GM03348 (cell line): ENCODE measurements at regions not wholly inside any gene's neighbourhood (a gene's known extent, or its start where the extent isn't known, plus 50 kb on each side); places are given as distances from the start of the nearest gene placed in this dataset.
"Not testable (repeated sequence)": the region's sequence is repeated elsewhere in the genome, so short reads cannot be mapped to it uniquely, and the experiment has no call there.

Experiments used
- DNase-seq: peaks from one replicate; pipeline ENCODE4 v3.0.0; 2012; ENCODE audit warnings: low spot score

DNA sequence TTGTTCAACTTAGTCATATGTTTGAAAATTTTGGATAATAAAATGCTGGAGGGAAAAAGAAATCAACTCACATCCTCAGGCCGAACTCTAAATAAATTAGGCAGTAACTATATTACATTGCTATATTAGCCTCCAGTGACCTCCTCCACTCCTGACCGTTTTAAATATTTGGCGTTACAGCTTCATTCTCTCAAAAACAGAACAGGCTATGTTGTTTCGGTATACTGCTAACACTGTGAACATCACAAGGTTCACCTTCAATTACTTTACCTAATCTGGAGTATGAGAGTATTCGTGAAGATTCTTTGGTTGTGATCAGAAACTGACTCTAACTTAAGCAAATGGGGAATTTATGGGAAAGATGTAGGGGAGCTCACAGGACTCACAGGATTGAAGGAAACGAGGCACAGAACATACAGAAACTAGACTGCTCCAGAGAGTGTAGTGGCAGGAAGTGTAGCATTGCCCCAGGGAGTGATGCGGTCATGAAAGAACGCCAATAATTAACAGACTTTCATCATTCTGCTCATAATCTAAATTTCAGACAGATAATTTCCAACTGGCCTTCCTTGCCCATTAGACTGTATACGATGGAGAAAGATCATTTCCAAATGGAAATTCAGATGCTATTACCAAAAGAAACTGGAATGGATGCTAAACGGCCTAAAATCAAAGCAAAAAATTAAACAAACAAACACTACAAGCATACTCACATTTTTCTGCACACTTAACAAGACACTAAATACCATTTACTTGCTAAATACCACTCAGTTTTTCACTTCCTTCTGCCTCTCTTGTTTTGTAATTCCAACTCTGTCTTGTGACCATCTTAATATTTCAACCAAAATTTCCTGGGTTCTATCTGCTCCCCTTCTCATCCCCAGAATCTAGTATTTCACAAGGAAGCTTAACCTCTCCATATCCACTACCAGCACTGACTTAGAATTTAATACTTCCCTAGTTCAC, 110.1 kb upstream of the LPAR1 start:
- DNase-seq, result no peak

DNA sequence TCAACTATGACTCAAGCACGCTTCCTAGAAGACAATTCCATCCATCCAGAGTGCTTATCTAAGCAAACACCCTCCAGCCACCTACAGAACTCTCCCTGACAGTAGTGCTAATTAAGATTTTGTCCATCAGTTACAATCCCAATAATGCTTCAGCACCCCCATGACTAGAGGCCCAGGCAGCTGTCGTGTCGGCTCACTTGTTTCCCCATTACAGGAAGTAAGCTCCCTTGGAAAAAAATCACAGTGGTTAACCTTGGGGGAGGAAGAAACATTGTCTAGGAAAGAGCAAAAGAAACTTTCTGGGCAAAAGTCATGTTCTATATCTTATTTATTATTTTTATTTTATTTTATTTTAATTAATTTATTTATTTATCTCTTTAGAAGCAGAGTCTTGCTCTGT, 108.8 kb upstream of the LPAR1 start:
- DNase-seq, result no peak

DNA sequence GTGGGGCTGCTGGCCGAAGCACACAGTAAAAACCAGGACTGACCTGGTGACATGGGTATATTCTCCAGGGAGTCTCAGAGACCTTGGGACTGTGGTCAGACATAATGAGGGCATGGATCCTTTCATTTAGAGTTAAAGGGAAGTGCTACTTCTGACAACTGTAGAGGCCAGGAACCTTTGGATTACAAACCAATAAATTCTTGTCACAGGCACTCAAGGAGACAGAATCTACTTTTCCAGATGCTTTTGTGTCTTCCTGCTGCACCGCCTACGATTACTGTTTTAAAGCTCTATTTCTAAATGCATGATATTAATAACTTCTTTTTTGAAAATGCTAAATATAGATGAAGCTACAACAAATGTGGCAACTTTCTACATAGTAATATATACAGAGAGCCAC, 106.5 kb upstream of the LPAR1 start:
- no peak for DNase-seq

DNA sequence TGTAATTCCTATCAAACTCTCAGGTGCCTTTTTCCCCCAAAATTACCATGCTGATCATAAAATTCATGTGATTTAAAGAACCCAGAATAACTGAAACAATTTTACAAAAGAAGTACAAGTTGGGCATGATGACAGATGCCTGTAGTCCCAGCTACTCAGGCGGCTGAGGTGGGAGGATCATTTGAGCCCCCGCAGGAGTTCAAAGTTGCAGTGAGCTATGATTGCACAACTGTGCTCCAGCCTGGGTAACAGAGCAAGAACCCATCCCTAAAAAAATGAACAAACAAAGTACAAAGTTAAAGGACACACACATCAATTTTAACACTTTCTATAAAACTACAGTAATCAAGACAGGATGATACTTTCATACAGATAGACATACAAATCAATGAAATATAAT, 97.9 kb upstream of the LPAR1 start:
- no peak for DNase-seq

DNA sequence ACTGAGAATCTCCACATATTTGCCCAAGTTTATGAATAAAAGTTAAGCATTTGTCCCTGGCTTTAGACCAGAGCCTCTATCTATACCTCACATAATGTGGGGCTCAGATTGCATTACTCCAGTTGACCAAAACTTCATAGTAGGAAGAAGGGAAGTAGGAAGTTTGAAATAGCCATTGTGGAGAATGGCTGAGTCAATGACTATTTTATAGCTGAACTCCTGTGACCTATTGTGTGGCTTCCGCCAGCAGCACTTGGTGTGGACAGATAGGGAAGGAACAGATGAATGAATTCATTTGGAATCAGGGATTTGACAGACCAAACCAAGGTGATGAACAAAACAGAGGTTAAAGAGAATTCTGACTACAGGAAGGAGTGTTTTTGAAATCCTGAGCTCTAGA, 92.9 kb upstream of the LPAR1 start:
- no peak for DNase-seq

DNA sequence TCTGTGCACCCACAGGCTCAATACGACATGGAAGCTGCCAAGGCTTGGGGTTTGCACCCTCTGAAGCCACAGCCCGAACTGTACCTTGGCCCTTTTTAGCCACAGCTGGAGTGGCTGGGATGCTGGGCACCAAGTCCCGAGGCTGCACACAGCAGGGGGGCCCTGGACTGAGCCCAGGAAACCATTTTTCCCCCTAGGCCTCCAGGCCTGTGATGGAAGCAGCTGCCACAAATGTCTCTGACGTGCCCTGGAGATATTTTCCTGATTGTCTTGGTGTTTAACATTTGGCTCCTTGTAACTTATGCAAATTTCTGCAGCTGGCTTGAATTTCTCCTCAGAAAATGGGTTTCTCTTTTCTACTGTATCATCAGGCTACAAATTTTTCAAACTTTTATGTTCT, 82.3 kb upstream of the LPAR1 start:
- no peak for DNase-seq

DNA sequence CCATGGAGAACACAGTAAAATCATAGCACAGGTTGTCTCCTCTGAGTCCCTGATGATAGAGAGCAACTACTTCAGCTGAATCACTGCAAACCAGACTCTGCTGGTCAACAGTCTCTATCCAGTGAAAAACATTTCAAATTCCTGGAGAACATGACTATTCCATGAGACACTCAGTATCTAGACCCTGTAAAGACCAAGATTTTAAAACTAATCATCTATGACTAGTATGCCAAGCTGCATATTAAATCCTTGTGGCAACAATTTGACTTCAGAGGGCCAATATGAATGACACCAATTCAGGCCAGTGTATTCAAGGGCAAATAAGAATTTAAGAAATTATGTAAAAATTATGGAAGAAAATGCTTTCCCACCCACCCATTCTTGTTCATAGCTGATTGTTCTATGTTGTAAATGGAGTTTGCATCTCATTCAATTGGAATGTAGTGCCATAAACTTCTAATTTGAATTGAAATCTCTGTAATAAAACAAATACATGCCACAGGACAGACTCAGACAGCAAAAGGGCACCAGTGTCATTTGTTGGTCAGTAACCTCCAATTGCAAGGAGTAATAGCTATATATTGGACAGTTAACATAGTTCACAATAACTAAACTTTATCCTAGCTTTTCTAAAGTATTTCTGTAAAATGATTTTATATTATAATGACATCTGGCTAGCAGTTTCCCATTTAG, 80.1 kb upstream of the LPAR1 start:
- DNase-seq, result peak; percentile 68

DNA sequence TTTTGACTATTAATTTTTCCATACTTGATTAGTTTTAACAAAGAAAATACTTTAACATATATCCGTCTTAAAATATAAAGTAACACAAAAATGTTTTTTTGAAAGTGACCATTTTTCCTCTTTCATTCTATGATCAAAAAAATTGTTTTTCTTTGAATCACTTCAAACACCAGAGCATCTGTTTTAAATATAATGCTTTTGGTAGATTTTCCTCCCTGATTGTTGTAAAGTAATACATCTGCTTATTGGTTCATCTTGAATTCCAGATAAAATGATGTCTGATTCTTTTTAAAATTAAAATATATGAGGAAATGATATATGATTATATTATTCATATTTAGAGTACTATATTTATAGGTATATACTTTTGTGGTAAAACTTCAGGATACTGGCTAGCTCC, 76.2 kb upstream of the LPAR1 start:
- DNase-seq, result peak; percentile 28

DNA sequence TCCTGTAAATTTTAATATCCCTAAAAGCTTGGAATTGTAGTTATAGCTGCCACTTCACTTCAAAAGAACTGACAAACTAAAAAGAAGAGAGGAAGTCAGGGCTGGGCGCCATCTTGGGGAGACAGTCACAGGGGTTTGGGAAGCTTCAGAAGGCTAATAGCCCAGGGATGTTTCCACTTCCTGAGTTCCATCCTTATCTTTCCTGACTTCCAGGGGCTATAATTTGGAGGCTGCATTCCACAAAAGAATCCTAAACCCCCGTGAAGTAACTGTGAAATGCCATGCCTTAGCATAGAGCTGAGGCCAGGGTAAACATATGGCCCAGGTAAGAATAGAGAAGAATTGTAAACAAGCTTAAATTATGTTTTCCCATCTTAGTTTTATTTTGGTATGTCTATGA, 75.4 kb upstream of the LPAR1 start:
- DNase-seq, result peak; percentile 6

DNA sequence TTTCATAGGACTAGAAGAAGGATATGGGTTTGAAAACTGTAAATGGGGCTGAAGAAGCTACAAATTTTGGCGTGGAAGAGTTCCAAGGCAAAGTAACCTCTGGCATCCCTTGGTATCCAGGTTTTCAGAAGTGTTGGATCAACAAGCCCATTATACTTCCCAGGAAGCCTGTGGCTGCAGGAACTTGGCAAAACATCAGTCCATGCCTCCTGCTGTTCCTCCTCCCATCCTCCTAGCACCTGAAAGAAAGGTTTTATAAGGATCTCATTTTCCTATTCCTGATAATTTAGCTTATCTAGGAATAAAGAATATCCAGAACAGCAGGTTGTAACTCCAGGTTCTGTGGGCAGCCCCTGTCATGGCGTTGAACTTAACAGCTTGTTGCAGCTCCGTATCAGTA, 72.5 kb upstream of the LPAR1 start:
- no peak for DNase-seq

DNA sequence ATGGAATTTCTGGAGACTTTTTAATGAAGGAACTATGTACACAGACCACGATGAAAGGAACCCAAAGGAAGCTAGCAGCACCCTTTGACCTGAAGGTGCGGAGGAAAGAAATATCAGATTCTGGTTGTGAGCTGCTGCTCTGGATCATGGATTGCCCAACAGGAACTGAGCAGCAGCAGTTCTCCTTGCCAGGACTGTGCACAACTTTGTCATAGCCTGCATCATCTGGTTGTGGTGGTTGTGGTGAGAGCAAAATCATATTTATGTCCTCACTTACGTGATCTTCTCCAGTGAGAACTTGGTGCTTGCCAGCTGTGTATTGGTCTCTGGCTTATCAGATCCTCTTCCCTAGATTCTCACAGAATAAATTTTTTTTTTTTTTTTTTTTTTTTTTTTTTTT, 70.7 kb upstream of the LPAR1 start:
- peak; percentile 83 for DNase-seq

DNA sequence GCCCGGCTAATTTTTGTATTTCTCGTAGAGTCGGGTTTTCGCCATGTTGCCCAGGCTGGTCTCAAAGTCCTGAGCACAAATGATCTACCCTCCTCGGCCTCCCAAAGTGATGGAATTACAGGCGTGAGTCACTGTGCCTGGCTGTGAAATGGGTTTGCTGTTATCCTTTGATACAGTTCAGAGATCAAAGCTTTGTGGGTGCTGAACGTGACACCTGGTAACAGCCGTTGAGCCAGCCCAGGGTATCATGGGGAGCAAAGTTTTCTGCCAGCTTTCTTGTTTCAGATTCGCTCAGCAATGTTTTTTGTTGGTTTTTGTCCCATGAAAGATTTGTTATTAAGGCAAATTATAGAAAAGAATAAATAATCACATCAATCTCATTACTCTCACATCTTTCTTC, 68.9 kb upstream of the LPAR1 start:
- no peak for DNase-seq

DNA sequence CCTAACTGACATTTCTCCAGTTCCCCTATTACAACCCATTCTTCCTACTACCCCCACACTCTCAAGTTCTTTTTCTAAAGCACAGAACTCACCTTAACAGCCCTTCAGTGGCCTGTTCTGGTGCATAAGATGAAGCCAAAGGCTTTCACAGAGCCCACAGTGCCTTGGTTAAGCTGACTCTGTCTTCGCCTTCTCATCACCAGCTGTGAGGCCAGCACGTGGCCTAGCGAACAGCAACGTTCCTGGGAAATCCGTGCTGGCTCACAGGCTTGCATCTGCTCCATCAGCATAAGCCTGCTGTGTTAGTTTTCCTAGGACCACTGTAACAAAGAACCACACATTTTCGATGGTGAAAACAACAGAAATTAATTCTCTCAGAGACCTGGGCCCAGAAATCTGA, 67.9 kb upstream of the LPAR1 start:
- no peak for DNase-seq

DNA sequence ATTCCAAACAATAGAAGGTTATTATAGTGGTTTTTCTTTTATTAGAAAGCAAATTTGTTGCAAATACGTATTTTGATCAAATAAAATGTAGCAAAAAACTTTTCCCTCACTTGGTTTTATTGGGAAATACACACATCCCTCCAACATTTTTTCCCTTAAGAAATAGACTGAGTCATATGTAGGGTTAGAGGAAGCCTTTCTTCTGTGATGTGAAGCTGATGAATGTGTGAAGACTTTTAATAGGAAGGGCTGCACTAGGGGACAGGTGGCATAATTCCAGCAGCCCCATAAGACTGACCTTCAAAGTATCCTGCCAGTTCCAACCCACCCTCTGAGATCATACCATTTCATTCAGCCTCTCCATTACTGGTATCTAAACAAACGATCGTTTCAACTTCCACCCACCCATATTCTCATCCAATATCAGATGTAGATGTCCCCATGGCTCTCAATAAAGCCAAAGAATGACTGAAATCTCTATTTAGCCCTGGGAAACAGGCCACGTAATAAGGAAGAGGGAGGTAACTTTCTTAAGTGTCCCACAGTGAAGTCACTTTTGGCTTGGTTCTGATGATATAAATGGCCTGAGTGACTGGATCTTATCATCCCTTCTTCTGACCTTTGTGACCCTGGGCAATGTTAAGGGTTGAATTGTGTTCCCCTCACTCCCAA, 64.7 kb upstream of the LPAR1 start:
- DNase-seq, result peak; percentile 55

DNA sequence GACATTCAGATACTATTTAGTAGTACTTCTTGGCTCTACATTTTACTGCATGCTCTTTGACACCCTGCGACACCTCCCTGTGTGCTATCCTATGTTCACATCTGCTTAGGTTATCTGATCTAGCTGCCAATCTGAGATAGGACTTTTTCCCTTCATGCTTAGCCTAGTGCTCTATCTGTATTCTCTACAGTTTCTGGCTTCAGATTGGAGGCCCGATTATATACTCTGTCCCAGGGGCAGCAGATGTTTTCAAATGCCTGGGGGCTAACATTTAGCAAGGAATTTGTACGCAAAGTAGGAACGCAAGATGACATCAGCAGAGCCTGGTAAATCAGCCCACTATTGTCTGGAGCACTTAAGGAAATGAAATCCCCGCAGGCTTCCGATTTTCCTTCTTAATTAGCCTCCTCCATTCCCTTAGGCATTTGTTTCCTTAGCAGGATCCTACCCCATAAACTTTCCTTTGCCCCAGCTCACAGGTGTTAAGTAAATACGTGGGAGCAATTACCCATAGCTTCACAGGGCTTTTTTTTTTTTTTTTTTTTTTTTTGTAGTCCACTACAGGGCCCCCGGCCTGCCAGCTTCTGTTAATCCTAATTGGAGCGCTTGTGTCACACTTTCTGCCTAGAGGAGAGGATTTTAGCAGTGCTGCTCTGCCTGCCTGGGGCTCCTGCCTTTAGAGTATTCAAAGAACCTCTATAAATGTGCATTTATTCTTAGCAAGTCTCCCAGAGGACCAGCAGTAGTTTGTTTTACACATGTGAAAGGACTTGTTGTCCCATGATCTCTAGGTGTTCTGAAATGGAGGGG, 61.1 kb upstream of the LPAR1 start:
- DNase-seq, result no peak

DNA sequence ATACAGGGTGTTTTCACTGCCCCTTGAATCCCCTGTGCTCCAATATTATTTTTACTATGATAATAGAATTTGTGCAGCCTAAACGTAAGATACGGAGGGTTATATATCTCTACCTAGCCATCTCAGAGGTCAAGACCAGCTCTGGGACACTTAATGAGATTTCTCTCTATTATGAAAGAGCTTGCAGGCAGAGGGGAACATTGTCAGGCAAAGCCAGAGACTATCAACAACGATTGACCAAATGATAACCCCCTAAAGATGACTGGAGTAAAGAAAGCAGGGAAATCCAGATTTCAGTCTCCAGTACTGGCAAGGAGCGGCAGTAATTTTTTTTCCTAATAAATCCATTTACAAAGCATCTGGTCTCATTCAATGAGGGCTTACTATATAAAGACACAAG, 59.8 kb upstream of the LPAR1 start:
- DNase-seq, result no peak

DNA sequence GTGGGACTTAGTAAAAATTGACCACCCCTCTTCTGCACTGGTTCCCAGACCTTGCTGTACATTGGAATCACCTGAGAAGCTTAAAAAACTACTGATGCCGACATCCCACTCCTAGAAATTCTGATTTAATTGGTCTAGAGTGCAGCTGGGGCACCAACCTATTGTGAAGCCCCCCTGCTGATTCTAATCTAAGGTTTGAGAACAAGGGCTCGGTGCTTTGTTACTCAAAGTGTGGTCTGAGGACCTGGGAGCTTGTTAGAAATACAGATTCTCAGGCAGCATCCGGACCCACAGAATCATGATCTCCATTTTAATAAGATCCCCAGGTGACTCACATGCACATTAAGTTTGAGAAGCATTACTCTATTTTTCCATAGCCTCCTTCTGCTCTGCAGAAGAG, 57.8 kb upstream of the LPAR1 start:
- no peak for DNase-seq

DNA sequence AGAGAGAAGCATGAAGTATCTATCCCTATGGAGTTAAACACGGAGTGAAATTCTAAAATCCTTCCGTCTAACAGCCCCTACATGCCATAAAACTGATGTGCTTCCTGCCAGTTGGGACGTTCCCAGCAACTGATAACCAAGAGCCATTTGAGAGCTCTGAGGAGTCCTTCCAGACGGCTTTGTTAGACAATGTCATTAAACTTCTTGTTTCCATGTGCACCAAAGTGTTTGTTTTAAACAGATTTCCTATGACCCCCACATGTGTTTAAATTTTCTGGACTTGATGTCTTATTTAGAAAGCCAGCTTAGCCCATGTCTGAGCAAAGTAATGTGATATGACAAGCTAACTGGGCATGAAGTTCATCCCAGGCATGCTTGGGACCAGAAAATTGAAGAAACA, 57.2 kb upstream of the LPAR1 start:
- DNase-seq, result no peak

DNA sequence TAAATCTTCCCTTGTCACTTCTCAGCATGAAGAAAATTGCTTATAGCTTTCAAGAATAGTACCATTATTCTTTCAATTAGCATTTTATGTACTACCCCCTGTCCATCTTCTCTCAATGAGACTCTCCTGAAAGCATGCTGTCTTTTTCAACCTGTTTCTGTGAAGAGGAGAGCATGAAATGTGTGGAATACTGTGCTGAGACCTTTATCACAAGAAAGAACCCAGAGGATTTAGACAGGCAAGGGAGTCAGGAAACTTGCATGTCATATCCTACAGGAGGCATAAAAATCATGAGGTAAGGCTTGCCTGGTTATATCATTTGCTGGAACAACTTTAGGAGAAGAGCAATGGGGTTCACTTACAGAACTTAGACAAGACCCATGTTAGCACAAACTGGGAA, 56.7 kb upstream of the LPAR1 start:
- DNase-seq, result no peak

DNA sequence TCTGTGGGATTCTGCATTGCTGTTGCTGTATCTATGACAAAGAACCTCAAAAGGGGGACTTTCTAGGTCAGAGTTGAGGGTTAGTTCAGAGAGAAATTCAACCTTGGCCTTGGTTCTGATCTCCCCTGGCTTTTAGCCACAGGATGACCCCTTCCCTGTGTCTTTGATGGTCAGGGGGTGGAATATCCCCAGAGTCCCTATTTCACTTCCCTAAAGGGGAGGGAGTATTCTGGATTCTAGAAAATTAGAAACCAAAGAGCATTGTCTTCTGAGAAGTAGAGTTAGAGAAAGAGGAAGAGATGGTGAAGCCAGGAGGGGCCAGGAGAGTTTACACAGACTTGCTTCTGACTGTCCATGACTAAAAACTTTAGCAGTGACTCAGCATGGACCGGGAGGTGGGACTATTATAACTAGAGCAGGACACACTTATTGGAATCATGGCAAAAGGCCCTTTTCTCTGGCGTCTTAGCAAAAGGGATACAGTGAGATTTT, 56.2 kb upstream of the LPAR1 start:
- peak; percentile 71 for DNase-seq

DNA sequence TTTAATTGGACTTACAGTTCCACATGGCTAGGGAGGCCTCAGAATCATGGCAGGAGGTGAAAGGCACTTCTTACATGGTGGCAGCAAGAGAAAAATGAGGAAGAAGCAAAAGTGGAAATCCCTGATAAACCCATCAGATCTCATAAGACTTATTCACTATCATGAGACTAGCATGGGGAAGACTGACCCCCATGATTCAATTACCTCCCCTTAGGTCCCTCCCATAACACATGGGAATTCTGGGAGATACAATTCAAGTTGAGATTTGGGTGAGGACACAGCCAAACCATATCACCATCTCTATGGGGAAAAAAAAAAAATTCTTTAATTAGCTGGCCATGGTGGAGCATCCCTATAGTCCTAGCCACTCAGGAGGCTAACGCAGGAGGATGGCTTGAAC, 53.9 kb upstream of the LPAR1 start:
- not testable (repeated sequence) for DNase-seq
